ENCODE measurements at regions not wholly inside any gene's neighbourhood (a gene's known extent, or its start where the extent isn't known, plus 50 kb on each side); places are given as distances from the start of the nearest gene placed in this dataset.

DNA sequence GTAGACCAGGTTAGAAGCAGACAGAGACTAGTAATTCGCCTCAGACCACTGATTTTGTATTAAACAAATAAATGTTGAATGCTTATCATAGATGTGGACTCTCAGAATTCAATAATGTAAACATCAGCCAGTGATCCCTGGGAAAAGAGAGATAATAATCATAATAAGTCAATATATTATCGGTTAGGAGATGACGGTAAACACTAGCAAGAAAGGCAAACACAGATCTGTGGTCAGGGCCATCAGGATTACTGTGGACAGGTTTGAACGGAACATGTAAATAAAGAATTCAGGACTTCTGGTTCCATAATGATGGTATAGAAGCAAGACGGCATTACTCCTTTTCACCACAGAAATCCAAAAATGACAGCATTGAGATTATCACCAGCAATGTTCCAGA, 861.6 kb downstream of the CBLN2 start:
- H3K4me3 ChIP-seq (ENCODE audit: control insufficient read depth, low read depth, low read length): no peak overlapping the region
- TF ChIP-seq, protein P1, sequence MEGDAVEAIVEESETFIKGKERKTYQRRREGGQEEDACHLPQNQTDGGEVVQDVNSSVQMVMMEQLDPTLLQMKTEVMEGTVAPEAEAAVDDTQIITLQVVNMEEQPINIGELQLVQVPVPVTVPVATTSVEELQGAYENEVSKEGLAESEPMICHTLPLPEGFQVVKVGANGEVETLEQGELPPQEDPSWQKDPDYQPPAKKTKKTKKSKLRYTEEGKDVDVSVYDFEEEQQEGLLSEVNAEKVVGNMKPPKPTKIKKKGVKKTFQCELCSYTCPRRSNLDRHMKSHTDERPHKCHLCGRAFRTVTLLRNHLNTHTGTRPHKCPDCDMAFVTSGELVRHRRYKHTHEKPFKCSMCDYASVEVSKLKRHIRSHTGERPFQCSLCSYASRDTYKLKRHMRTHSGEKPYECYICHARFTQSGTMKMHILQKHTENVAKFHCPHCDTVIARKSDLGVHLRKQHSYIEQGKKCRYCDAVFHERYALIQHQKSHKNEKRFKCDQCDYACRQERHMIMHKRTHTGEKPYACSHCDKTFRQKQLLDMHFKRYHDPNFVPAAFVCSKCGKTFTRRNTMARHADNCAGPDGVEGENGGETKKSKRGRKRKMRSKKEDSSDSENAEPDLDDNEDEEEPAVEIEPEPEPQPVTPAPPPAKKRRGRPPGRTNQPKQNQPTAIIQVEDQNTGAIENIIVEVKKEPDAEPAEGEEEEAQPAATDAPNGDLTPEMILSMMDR (conservative IDR thresholded peaks at IDR 0.05; ENCODE audit: control insufficient read depth, insufficient read depth, low read depth, low read length): no peak
- DNase-seq (ENCODE audit: low read depth): no peak

DNA sequence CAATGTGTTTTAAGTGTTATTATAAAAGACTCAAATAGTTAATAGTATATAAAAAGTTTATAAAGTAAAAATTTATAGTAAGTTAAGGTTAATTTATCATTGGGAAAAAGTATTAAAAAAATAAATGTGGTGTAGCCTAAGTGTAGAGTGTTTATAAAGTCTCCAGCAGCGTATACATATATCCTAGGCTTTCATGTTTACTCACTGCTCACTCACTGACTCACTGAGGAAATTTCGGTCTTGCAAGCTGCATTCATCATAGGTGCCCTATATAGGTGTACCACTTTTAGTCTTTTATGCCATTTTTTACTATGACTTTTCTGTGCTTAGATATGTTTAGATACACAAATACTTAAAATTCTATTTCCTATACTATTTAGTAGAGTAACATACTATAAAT, 866.0 kb downstream of the CBLN2 start:
- no peak for DNase-seq (ENCODE audit: low read depth)
- no peak overlapping the region for H3K4me3 ChIP-seq (ENCODE audit: control insufficient read depth, low read depth, low read length)
- TF ChIP-seq, protein P1 (conservative IDR thresholded peaks at IDR 0.05; ENCODE audit: control insufficient read depth, insufficient read depth, low read depth, low read length): no peak

DNA sequence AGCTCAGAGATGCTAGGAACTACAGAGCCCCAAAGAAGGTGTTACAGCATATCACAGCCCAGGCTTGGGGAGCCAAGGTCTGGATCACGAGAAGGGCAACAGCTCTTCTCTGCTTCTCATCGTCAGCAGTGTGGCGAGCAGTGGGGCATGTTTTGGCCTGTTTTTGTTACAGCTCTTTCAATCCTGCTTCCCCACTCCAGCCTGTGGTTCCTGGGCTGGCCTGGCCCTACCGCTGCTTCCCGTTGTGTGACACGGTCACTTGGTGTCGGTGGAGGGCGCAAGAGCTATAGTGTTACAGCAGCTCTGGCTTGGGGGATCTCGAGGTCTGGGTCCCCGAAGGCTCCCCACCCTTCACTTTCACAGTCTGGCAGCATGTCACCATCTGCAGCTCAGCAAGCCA, 870.2 kb downstream of the CBLN2 start:
- no peak for DNase-seq (ENCODE audit: low read depth)
- no peak overlapping the region for H3K4me3 ChIP-seq (ENCODE audit: control insufficient read depth, low read depth, low read length)
- TF ChIP-seq, protein P1 (conservative IDR thresholded peaks at IDR 0.05; ENCODE audit: control insufficient read depth, insufficient read depth, low read depth, low read length): no peak

DNA sequence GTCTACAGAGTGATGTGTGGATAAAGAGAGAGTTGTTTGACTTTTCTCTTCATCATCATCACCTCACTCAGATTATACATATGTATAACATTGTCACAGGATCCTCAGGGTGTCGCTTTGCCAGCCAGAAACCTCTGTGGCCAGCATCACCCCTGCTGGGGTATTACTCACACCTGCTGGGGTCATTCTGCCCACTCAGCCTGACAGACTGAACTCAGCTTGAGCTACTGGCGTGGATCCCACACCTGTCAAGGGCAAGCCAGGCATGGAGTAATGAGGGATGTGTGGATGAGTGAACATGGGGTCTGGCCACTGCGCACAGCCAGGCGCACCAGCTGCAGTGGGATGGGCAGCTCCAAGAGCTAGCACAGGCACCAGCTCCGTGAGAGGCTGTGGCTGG, 870.6 kb downstream of the CBLN2 start:
- no peak for DNase-seq (ENCODE audit: low read depth)
- TF ChIP-seq, protein P1 (conservative IDR thresholded peaks at IDR 0.05; ENCODE audit: control insufficient read depth, insufficient read depth, low read depth, low read length): no peak
- no peak overlapping the region for H3K4me3 ChIP-seq (ENCODE audit: control insufficient read depth, low read depth, low read length)

DNA sequence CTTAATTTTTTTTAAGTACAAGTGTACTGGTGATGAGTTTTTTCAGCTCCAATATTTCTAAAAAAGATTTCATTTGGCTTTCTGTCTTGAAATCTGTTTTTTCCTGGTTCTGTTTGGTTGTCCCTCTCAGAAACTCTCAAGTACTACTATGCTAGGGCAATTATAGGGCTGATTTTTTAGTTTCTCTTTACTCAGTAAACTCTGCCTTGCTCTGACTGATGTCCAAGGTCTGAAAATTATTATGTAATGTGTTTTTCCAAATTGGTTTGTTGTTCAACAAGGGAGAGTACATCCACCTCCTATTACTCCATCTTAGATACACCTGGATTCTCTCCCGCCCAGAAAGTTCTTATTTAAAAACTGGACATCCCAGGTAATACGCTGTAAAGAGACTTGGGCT, 877.7 kb downstream of the CBLN2 start:
- TF ChIP-seq, protein P1 (conservative IDR thresholded peaks at IDR 0.05; ENCODE audit: control insufficient read depth, insufficient read depth, low read depth, low read length): no peak
- no peak for DNase-seq (ENCODE audit: low read depth)
- H3K4me3 ChIP-seq (ENCODE audit: control insufficient read depth, low read depth, low read length): no peak overlapping the region

DNA sequence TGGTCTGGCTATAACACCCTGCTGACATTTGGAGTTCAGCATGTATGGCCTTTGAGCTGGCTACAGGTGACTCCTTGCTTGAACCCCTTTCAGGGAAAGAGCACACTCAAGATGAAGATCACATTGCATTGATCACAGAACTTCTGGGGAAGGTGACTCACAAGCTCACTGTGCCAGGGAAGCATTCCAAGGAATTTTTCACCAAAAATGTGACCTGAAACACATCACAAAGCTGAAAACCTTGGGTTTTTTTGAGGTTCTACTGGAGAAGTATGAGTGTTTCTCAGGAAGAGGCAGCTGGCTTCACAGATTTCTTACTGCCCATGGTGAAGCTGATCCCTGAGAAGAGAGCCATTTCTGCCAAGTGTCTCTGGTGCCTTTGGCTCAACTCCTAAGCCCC, 879.0 kb downstream of the CBLN2 start:
- TF ChIP-seq, protein P1 (conservative IDR thresholded peaks at IDR 0.05; ENCODE audit: control insufficient read depth, insufficient read depth, low read depth, low read length): no peak
- no peak overlapping the region for H3K4me3 ChIP-seq (ENCODE audit: control insufficient read depth, low read depth, low read length)
- peak; percentile 14 for DNase-seq (ENCODE audit: low read depth)

DNA sequence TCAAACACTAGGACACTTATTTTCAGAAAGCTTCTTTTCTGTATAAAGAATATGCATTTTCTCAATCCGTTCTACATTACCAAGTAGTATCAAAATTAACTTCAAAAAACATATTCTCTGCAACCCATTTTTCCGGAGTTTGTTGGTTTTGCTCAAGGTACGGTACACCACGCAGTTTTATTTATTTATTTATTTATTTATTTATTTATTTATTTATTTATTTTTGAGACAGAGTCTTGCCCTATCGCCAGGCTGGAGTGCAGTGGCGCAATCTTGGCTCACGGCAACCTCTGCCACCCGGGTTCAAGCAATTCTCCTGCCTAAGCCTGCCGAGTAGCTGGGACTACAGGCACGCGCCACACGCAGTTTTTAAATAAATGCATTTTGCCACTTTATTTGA, 900.3 kb downstream of the CBLN2 start:
- no peak overlapping the region for H3K4me3 ChIP-seq (ENCODE audit: control insufficient read depth, low read depth, low read length)
- TF ChIP-seq, protein P1 (conservative IDR thresholded peaks at IDR 0.05; ENCODE audit: control insufficient read depth, insufficient read depth, low read depth, low read length): no peak
- DNase-seq (ENCODE audit: low read depth): no peak
